Prostate gland (tissue), 2 donors: ENCODE measurements at regions not wholly inside any gene's neighbourhood (a gene's known extent, or its start where the extent isn't known, plus 50 kb on each side); places are given as distances from the start of the nearest gene placed in this dataset.

ENCODE experiments used
- DNase-seq: peaks from one replicate; pipeline ENCODE4 v3.0.0-alpha.2; 2019; ENCODE audit warnings: low spot score
- H3K27ac ChIP-seq, 2 donors: fragments of 200-600 bp; sonication (generic); 2 replicates each; pipeline ENCODE4 v1.5.1; 2017 to 2019
- H3K27me3 ChIP-seq: fragments of 200-600 bp; sonication (generic); replicated peaks from 2 replicates; pipeline ENCODE4 v1.5.1; 2019; ENCODE audit not compliant: insufficient read depth
- H3K36me3 ChIP-seq, 2 donors: fragments of 200-600 bp; sonication (generic); 1 replicate in 1 of 2; 2 replicates in 1 of 2; pipeline versions ENCODE4 v1.5.1 to v1.8.1; 2017 to 2019
- H3K4me1 ChIP-seq: fragments of 200-600 bp; sonication (generic); replicated peaks from 2 replicates; pipeline ENCODE4 v1.5.1; 2019
- H3K4me3 ChIP-seq, 2 donors: fragments of 200-600 bp; sonication (generic); 2 replicates each; pipeline ENCODE4 v1.5.1; 2017 to 2019
- H3K9me3 ChIP-seq: fragments of 200-600 bp; sonication (generic); 2 replicates; pipeline ENCODE4 v1.5.1; 2017
- POLR2A ChIP-seq: fragments of 450-650 bp; IDR thresholded peaks from one replicate; pipeline ENCODE4 v1.6.1; 2016; ENCODE audit warnings: antibody characterized with exemption, mild to moderate bottlenecking
- POLR2AphosphoS5 ChIP-seq: sonication (generic); formaldehyde crosslinking; IDR thresholded peaks from one replicate; pipeline ENCODE4 v1.6.1; 2017; ENCODE audit warnings: antibody characterized with exemption
- WGBS: methylation state at CpG from one replicate; pipeline ENCODE4 v1.1.5; 2018; 5-methylcytosine and 5-hydroxymethylcytosine counted together
- intact Hi-C: fragments of 100-400 bp; cut with DNase I; formaldehyde crosslinking; loops from one replicate; pipeline ENCODE4 v1.14.2; 2022
- TF ChIP-seq, protein P1 (sequence below), 4 experiments: fragments of 200-600 bp in 2 of 4; fragments of 450-650 bp in 2 of 4; sonication (generic) in 2 of 4; IDR thresholded peaks; 1 replicate in 3 of 4; 2 replicates in 1 of 4; pipeline ENCODE4 v1.5.1; 2016 to 2019; ENCODE audit warnings: antibody characterized with exemption in 4 of 4, mild to moderate bottlenecking in 2 of 4, moderate library complexity in 2 of 4

DNA sequence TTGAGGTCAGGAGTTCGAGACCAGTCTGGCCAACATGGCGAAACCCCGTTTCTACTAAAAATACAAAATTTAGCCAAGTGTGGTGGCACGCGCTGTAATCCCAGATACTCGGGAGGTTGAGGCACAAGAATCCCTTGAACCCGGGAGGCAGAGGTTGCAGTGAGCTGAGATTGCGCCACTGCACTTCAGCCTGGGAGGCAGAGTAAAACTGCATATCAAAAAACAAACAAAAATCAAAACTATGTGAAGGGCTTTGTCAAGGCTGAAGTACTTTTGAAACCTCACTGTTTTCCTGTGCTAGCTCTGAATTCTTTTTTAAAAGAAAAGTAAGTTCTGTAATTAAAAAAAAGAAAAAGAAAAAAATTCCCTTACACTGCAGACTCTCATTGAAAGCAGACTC is 65.1 kb upstream of the KLF4 start:
- Histone ChIP-seq H3K9me3 (no peaks in the 10 kb centered on the region), H3K4me1 (no peaks in the 10 kb centered on the region), H3K4me3 (no peak overlapping the region), H3K36me3 (no peaks in the 10 kb centered on the region), H3K27ac (no peak overlapping the region), H3K27me3 (no peaks in the 10 kb centered on the region)
- 94% methylated on average over 8 of the region's 8 CpGs for whole genome bisulfite sequencing
- no peak for DNase-seq
- no peak for TF ChIP-seq POLR2A
- TF ChIP-seq, protein P1, sequence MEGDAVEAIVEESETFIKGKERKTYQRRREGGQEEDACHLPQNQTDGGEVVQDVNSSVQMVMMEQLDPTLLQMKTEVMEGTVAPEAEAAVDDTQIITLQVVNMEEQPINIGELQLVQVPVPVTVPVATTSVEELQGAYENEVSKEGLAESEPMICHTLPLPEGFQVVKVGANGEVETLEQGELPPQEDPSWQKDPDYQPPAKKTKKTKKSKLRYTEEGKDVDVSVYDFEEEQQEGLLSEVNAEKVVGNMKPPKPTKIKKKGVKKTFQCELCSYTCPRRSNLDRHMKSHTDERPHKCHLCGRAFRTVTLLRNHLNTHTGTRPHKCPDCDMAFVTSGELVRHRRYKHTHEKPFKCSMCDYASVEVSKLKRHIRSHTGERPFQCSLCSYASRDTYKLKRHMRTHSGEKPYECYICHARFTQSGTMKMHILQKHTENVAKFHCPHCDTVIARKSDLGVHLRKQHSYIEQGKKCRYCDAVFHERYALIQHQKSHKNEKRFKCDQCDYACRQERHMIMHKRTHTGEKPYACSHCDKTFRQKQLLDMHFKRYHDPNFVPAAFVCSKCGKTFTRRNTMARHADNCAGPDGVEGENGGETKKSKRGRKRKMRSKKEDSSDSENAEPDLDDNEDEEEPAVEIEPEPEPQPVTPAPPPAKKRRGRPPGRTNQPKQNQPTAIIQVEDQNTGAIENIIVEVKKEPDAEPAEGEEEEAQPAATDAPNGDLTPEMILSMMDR (IDR thresholded peaks at IDR 0.05): no peak
- no peak for TF ChIP-seq POLR2AphosphoS5
- intact Hi-C loops: no loop called here

DNA sequence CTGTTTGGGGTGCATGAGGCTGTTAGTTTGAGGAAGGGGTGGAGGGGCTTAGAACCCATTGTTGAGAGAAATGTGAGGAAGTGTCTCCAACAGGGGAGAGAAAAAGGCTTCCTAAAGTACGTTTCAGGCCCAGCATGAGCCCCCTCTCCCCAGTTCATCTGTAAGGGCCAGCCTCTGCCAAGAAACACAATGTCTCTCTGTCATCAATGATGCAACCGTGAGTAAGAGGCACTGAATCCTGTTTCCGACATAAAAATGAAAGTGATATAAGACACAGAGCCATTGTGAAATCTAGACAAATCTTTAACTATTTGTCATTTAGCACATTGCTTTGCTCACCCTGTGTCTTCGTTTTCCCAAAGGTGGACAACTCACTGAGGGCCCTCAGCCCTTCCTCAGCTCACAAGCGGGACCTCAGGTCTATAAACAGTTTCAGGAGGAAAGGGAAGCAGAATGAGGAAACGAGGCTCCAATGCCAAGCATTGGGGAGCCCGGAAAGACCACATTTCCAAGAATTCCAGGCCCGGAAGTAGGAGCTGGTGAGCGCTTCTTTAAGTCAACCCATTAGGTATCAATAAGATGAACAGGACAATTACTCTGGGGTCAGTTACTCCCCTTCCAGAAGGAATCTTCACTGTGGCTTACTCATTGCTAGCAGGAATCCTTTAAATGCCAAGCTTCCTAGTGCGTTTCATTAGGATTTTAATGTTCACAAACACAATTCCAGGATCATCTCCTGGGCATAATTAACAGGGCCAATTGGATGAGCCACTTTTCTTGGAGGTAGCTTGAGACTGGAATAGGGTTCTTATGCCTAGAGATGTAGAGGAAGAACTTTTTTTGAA is 59.0 kb upstream of the KLF4 start:
- intact Hi-C loops: no loop called here
- TF ChIP-seq POLR2AphosphoS5 (no peak), POLR2A (no peak)
- TF ChIP-seq, protein P1 (IDR thresholded peaks at IDR 0.05): no peak

DNA sequence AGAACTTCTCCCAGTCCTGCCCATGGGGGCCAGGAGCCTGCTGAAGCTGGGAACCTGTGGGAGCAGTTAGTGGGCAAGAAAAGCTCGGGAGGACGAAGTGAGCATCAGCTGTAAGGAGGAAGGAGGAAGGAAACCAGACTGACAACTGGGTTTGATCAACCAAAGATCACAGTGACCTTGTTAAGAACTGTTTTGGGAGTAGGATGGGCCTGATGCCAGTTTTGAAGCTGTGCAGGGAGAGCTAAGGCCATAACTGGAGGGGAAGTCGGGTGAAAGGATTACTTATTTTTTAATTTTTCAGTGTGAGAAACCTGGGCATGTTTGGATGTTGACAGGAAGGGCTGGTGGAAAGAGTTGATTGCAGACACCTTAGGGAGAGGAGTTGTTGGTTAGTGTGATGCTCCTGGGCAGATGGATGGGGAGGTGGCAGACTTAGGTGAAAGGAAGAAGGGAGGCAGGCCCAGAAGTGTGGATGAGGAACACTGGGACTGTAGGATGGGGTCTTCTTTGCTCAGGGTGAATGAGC is 58.3 kb upstream of the KLF4 start:
- H3K27ac ChIP-seq: no peak overlapping the region
- H3K4me3 ChIP-seq: no peak overlapping the region

More for the DNA sequence above, 59.0 kb upstream of the KLF4 start:
- H3K4me3 ChIP-seq: no peak overlapping the region
- H3K27me3 ChIP-seq: no peaks in the 10 kb centered on the region
- DNase-seq: no peak
- H3K9me3 ChIP-seq: no peaks in the 10 kb centered on the region
- H3K4me1 ChIP-seq: no peaks in the 10 kb centered on the region
- no peaks in the 10 kb centered on the region for H3K36me3 ChIP-seq
- H3K27ac ChIP-seq: no peak overlapping the region
- WGBS: 72% methylated on average over 10 of the region's 10 CpGs

DNA sequence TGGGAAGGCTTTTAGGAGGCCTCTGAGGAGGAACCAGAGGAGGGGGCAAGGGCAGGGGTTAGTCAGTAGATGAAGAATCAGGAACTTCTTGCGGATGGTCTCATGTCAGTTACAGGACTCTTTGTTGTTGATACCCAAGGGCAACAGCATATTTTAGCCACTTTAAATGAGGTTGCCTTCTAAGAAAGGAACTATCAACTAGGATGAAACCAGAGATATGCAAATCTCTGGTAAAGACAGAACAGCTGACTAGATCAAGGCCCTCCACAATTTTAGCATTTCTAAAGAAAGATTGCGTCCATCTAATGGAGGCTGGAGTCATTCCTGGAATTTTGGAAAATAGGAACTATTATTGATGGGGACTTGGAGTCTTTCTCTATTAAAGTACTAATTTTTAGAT is 57.7 kb upstream of the KLF4 start:
- Histone ChIP-seq H3K36me3 (no peaks in the 10 kb centered on the region), H3K27me3 (no peaks in the 10 kb centered on the region), H3K9me3 (no peaks in the 10 kb centered on the region), H3K4me3 (no peak overlapping the region), H3K4me1 (no peaks in the 10 kb centered on the region), H3K27ac (no peak overlapping the region)
- WGBS: 98% methylated on average over 2 of the region's 2 CpGs
- DNase-seq: no peak
- TF ChIP-seq POLR2A: no peak
- TF ChIP-seq, protein P1 (IDR thresholded peaks at IDR 0.05): no peak
- TF ChIP-seq POLR2AphosphoS5: no peak
- intact Hi-C loops: no loop called here

More for the DNA sequence above, 58.3 kb upstream of the KLF4 start:
- 58% methylated on average over 3 of the region's 3 CpGs for WGBS
- intact Hi-C loops: no loop called here
- Histone ChIP-seq H3K4me1 (no peaks in the 10 kb centered on the region), H3K27me3 (no peaks in the 10 kb centered on the region), H3K9me3 (no peaks in the 10 kb centered on the region), H3K36me3 (no peaks in the 10 kb centered on the region)
- DNase-seq: no peak
- TF ChIP-seq, protein P1 (IDR thresholded peaks at IDR 0.05): no peak
- TF ChIP-seq POLR2AphosphoS5 (no peak), POLR2A (no peak)

DNA sequence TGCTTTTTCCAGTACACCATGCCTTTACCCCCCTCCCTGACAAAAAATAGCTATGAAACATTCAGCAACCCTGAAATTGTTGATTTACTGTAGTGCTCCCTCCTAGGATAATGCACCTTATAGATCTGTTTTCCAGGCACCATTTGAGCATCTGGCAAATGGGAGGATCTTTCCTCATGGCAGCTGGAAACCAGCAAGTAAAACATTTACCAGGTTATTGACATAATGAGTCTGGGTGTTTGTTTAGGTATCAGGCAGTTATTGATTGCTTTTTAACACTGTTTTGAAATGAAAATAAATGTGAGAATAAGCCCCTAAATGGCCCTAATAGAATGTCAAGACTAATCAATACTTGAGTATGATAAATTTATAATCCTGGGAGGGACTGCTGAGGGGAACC is 57.3 kb upstream of the KLF4 start:
- Histone ChIP-seq H3K4me1 (no peaks in the 10 kb centered on the region), H3K4me3 (no peak overlapping the region), H3K27me3 (no peaks in the 10 kb centered on the region), H3K27ac (no peak overlapping the region), H3K9me3 (no peaks in the 10 kb centered on the region), H3K36me3 (no peaks in the 10 kb centered on the region)
- intact Hi-C loops: no loop called here
- TF ChIP-seq POLR2A (no peak), POLR2AphosphoS5 (no peak)
- TF ChIP-seq, protein P1 (IDR thresholded peaks at IDR 0.05): no peak
- DNase-seq: no peak
